ENCODE measurements at regions not wholly inside any gene's neighbourhood (a gene's known extent, or its start where the extent isn't known, plus 50 kb on each side); places are given as distances from the start of the nearest gene placed in this dataset.
"Not testable (repeated sequence)": the region's sequence is repeated elsewhere in the genome, so short reads cannot be mapped to it uniquely, and the experiment has no call there.

GRCh38 chr4:169934794-169935429, 91.3 kb downstream of the MFAP3L start:
- no peak for DNase-seq

- no peak for DNase-seq
These were observed 92.7 kb downstream of the MFAP3L start for GRCh38 chr4:169933531-169933930.

- no peak for DNase-seq
These were observed 94.2 kb downstream of the MFAP3L start for GRCh38 chr4:169931964-169932363.

DNA sequence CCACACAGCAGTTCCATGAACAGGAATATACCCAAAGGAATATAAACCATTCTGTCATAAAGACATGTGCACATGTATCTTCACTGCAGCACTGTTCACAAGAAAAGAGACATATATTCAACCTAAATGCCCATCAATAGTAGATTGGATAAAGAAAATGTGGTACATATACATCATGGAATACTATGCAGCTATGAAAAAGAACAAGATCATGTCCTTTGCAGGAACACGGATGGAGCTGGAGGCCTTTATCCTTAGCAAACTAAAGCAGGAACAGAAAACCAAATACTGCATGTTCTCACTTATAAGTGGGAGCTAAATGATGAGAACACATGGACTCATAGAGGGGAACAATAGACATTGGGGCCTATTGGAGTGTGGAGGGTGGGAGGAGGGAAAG, 95.4 kb downstream of the MFAP3L start:
- not testable (repeated sequence) for DNase-seq

DNA sequence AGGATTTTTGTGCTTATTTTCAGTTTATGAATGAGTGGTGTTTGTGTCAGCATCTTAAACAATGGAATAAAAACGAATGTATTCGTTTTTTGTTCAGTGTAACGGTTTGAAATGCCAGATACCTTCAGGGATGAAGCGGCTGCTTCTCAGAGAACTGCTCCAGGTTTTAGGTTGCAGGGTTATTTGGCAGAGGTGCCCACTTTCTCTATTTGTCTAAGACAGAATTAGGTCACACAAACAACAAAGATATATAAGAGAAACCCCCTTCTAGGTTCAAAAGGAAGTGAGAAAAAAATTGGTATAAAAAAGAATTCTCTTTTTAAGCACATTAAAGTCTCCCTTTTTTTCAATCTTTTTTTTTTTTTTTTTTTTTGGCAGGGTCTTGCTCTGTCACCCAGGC, 98.9 kb downstream of the MFAP3L start:
- no peak for DNase-seq

- no peak for DNase-seq
These were observed 100.5 kb downstream of the MFAP3L start for GRCh38 chr4:169925678-169926077.

DNA sequence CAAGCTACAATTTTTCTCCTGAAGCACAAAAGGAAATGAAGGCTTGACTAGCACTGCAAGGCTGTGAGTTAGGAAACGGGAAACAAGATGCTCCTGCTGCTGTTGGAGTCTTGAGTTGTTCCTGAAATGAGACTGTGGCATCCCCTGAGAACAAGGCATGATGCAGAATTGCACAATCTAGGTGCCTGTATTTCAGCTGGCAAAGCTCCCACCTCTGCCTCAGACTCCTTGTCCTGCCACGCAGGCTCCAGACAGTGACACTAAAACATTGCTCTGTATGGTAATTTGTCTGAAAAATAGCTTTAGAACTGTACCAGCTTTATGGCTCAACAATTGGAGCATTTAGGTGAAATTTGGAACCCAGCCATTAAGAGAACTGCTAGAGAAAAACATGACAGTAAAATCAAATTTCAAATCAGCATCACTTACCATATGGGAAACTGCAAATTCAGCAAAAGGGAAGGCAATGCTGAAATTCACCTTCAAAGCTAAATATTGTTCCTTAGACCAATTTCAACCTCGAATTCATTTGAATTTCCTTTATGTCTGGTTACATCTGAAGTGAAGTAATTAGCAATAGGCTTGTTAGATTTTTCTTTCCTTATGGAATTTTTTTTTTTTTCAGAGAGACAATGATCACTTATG, 103.4 kb downstream of the MFAP3L start:
- peak in 16 of 56 donors; percentile 1 to 48 (median 10) for DNase-seq

GRCh38 chr4:169921732-169922131, 104.5 kb downstream of the MFAP3L start:
- DNase-seq = peak in 4 of 56 donors; percentile 7 to 18 (median 13)

DNA sequence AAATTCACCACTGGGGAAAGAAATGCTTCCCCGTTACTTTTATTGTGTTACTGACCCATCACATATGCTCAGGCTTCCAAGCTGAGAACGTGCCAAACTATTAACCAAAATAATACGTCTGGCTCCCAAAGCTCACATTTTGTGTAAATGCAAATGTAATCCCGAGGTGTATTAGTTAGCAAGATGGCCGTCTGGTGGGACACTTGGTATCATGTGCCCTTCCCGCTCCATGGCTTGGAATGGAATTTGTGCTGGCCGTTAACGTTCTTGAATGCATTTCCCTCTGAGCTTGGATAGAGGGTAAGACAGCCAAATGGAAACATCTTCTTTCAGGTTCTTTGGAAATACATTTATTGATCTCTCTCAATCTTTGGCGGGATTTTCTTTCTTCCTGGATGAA, 105.0 kb downstream of the MFAP3L start:
- DNase-seq = no peak

GRCh38 chr4:169919194-169920124, 106.7 kb downstream of the MFAP3L start:
- DNase-seq = not testable (repeated sequence)

- DNase-seq = no peak
These were observed 110.7 kb downstream of the MFAP3L start for GRCh38 chr4:169915545-169915944.

- DNase-seq = no peak
These were observed 111.3 kb downstream of the MFAP3L start for GRCh38 chr4:169914866-169915265.

DNA sequence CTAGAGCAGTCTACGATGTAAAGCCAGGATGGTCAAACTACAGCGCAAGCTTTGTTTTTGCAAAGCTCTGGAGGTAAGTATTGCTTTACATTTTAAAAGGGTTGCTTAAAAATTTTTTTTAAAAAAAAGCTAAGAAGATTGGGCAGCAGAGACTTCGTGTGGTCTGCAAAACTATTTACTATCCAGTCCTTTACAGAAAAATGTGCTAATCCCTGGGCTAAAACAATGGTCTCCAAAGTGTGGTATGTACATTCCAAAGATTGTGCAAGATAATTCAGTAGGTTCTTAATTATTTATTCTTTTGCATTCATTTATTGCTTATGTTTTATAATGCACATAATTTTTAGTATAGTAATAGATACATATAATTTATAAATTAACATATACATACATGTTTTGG, 113.2 kb downstream of the MFAP3L start:
- DNase-seq = no peak

GRCh38 chr4:169909897-169910296, 116.3 kb downstream of the MFAP3L start:
- DNase-seq = no peak

DNA sequence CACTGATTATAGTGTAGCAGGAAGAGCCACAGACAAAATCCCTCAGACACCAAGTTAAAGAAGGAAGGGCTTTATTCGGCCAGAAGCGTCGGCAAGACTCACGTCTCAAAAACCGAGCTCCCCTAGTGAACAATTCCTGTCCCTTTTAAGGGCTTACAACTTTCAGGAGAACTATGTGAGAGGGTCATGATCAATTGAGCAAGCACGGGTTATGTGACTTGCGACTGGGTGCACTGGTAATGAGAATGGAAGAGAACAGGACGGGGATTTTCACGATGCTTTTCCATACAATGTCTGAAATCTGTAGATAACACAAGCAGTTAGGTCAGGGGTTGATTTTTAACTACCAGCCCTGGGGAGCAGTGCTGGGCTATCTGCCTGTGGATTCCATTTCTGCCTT, 116.7 kb downstream of the MFAP3L start:
- DNase-seq = no peak

GRCh38 chr4:169907705-169908104, 118.5 kb downstream of the MFAP3L start:
- DNase-seq = no peak

DNA sequence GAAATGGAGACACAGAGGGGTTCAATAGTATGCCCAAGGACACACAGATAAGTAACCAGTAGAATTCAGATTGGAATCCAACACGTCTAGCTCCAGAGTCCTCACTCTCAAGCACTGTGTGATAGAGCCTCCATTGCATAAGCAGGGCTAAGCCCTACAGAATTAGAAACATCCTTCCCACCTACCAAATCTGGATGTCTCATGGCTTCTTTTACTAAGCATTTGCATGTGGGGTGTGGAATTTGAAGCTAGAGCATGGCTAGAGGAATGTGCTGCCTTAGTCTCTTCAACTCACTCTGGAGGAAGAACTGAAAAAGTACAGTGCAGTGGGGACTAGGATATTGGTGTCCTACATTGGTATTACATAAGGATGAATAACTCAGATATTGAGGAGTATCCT, 119.4 kb downstream of the MFAP3L start:
- no peak for DNase-seq

DNA sequence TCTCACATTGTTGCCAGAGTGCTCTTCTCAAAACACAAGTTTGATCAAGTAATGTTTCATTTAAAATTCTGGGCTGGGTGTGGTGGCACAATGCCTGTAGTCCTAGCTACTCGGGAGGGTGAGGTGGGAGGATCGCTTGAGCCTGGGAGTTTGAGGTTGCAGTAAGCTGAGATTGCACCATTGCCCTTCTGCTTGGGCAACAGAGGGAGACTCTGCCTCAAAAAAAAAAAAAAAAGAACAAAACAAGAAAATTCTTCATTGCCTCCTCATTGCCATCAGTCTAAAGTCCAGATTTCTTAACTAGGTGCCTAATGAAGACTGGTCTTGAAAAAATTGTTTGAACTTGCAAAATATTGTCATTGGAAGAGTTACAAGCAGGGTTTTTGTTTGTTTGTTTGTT, 120.1 kb downstream of the MFAP3L start:
- no peak for DNase-seq

DNA sequence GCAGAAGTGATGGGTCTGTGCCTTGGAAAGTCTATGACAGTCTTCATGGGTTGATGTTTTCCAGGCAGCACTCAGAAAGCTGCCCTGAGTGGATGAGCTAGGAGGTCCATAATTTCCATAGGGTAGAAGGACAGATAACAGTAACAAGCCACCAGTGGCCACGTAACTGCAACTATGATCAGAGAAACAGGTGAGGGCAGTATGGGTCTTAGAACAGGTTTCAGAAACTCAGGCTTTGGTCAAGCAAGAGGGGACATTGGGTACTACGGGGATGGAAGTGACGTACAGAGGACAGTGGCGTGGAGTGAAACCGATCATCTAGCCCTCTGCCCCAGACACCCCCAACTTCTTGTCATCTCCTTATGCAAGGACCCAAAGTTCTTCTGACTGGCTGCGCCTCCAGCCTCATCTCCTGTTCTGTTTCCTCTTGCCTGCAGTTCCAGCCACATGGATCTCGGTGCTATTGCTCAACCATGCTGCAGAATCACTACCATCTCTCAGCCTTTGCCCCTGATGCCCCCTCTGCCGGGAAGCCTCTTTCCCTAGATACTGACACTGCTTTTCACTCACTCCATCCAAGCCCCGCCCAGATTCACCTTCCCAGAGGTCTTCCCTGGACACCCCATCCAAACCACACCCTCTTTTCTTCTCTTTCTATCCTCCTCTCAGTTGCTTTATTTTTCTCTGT, 123.4 kb downstream of the MFAP3L start:
- peak in 2 of 56 donors; percentile 3 to 12 for DNase-seq

- DNase-seq = no peak
These were observed 125.9 kb downstream of the MFAP3L start for GRCh38 chr4:169900241-169900845.

GRCh38 chr4:169899295-169899694, 126.9 kb downstream of the MFAP3L start:
- DNase-seq = no peak
